Neutrophil (primary cell): ENCODE measurements at regions not wholly inside any gene's neighbourhood (a gene's known extent, or its start where the extent isn't known, plus 50 kb on each side); places are given as distances from the start of the nearest gene placed in this dataset.

Experiments used
- H3K27ac ChIP-seq: fragments of 200-600 bp; sonication (generic); 2 replicates; pipeline ENCODE4 v1.5.1; 2016; ENCODE audit warnings: mild to moderate bottlenecking, moderate library complexity
- H3K27me3 ChIP-seq: fragments of 200-600 bp; sonication (generic); 2 replicates; pipeline ENCODE4 v1.6.0; 2016; ENCODE audit warnings: mild to moderate bottlenecking
- H3K36me3 ChIP-seq: fragments of 200-600 bp; sonication (generic); 2 replicates; pipeline ENCODE4 v1.5.1; 2017
- H3K4me1 ChIP-seq, 2 experiments: fragments of 200-600 bp in 1 of 2; sonication (generic) in 1 of 2; 1 replicate in 1 of 2; 2 replicates in 1 of 2; pipeline versions ENCODE4 v1.5.1 to v1.6.1; 2013 to 2016; ENCODE audit warnings: low read depth in 1 of 2, low read length in 1 of 2, mild to moderate bottlenecking in 1 of 2, moderate library complexity in 1 of 2; ENCODE audit not compliant: control insufficient read depth in 1 of 2, insufficient read depth in 1 of 2
- H3K4me3 ChIP-seq, 2 experiments: fragments of 200-600 bp in 1 of 2; sonication (generic) in 1 of 2; 1 replicate in 1 of 2; 2 replicates in 1 of 2; pipeline ENCODE4 v1.5.1; 2013 to 2016; ENCODE audit warnings: low read depth in 1 of 2, low read length in 1 of 2, mild to moderate bottlenecking in 1 of 2, moderate library complexity in 1 of 2
- H3K9me3 ChIP-seq: fragments of 200-600 bp; sonication (generic); 2 replicates; pipeline ENCODE4 v1.5.1; 2016
- TF ChIP-seq, protein P1 (sequence below): fragments of 200-600 bp; sonication (generic); IDR thresholded peaks from 2 replicates; pipeline ENCODE4 v1.5.1; 2016; ENCODE audit warnings: antibody characterized with exemption

DNA sequence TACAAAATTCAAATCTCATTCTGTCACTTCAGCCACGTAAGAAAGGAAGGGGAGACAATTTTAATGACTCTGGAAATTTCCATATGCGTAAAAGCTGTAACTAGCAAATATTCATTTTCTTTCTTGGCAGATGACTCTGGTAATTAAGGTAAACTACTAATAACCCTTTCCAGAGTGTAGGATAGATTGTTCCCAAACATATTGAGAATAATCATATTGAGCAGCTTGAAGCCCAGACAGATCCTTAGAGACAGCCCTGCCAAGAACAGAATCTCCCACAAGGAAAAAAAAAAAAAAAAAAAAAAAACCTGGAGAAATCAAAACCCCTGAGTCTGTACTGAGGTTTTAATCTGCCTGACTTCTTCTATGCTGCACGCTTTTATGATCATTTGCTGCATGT, 163.6 kb upstream of the TMPO start:
- TF ChIP-seq, protein P1, sequence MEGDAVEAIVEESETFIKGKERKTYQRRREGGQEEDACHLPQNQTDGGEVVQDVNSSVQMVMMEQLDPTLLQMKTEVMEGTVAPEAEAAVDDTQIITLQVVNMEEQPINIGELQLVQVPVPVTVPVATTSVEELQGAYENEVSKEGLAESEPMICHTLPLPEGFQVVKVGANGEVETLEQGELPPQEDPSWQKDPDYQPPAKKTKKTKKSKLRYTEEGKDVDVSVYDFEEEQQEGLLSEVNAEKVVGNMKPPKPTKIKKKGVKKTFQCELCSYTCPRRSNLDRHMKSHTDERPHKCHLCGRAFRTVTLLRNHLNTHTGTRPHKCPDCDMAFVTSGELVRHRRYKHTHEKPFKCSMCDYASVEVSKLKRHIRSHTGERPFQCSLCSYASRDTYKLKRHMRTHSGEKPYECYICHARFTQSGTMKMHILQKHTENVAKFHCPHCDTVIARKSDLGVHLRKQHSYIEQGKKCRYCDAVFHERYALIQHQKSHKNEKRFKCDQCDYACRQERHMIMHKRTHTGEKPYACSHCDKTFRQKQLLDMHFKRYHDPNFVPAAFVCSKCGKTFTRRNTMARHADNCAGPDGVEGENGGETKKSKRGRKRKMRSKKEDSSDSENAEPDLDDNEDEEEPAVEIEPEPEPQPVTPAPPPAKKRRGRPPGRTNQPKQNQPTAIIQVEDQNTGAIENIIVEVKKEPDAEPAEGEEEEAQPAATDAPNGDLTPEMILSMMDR = no peak
- no peak overlapping the region for H3K27ac ChIP-seq
- H3K27me3 ChIP-seq = no peaks in the 10 kb centered on the region
- H3K36me3 ChIP-seq = no peaks in the 10 kb centered on the region
- H3K4me1 ChIP-seq = no peaks in the 10 kb centered on the region
- H3K9me3 ChIP-seq = no peaks in the 10 kb centered on the region
- H3K4me3 ChIP-seq = no peak overlapping the region

DNA sequence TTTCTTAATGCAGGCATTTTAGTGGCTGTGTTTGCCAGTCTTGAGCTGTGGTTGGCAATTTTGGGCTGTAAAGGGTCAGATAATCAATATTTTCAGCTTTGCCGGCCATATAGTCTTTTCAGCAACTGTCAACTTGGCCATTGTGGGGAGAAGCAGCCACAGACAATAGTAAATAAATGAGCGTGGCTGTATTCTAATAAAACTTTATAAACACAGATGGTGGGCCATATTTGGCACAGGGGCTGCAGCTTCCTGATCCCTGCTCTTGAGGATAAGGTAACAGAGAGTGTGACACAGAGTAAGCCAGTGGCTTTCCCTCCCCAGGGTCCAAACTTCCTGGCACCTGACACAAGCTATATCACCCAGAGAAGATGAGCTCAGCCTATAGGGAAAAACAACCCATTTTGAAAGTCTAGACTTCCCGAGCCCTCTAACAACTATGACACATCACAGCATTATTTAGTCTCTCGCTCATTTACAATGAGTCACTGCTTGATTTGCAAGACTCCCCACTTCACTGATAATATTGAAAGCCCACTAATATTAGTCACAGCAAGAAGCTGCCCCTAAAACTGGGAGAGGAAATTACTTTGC, 163.1 kb upstream of the TMPO start:
- TF ChIP-seq, protein P1 = no peak
- Histone ChIP-seq H3K4me3 (no peak overlapping the region), H3K27me3 (no peaks in the 10 kb centered on the region), H3K36me3 (no peaks in the 10 kb centered on the region), H3K9me3 (no peaks in the 10 kb centered on the region), H3K4me1 (no peaks in the 10 kb centered on the region), H3K27ac (no peak overlapping the region)

DNA sequence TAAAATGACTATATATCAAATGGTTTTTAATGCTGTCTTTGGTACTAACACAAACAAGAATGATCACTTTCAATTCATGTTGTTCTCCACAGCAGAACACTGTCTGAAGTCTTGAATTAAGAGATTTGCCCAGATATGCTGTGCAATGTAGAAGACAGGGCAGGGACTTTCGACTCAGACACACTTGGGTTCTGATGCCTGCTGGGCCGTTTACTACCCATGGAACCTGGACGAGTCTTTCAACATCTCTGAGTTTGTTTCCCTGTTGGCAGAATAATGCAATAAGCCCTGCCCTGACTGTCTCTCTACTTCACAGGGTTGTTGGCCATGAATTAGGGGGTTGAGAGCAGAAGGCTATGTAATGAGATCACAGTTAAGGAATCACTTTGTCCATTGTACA, 162.6 kb upstream of the TMPO start:
- no peak overlapping the region for H3K4me3 ChIP-seq
- no peak overlapping the region for H3K27ac ChIP-seq
- TF ChIP-seq, protein P1 = no peak
- H3K4me1 ChIP-seq = no peaks in the 10 kb centered on the region
- no peaks in the 10 kb centered on the region for H3K9me3 ChIP-seq
- no peaks in the 10 kb centered on the region for H3K36me3 ChIP-seq
- H3K27me3 ChIP-seq = no peaks in the 10 kb centered on the region

DNA sequence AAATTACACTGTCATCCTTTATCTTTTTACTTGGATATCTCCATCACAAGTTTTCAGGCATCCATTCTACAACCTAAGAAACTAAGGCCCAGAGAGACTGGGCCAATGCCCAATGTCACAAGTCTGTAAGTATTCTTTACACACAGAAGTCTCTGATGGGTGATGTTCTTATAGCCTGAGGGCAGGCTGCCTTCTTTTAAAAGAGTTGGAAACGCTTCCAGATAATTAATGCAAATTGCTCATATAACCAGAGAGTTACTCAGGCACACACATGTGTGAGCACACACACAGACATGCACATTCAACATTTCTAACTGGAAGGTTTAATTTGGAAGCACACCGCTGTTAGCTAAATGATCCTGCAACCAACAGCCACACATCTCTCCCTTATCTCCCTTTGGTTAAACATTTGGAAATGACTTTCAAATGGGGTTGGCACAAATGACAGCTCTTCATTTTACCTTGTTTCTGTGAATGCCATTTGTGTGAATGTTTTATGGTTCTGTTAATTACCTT, 160.8 kb upstream of the TMPO start:
- no peak overlapping the region for H3K4me3 ChIP-seq
- no peaks in the 10 kb centered on the region for H3K36me3 ChIP-seq
- TF ChIP-seq, protein P1 = no peak
- H3K27me3 ChIP-seq = no peaks in the 10 kb centered on the region
- no peaks in the 10 kb centered on the region for H3K4me1 ChIP-seq
- no peak overlapping the region for H3K27ac ChIP-seq
- no peaks in the 10 kb centered on the region for H3K9me3 ChIP-seq

DNA sequence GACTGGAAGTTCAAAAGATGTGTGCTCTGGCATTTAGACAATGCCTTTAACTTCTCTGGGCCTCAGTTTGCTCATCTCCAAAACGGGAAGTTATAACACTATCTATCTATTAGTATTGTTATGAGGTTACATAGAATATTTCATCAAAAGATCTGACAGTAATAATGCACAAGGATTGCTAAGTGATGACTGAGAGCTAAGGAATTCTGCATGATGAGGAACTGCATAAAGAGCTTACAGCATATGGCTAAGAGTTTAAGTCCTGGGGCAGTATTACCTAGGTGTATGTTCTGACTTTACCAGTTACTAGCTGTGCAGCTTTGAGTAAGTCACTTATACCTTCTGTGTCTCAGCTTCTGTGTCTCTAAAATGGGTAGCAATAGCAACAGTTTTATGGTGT, 160.1 kb upstream of the TMPO start:
- H3K36me3 ChIP-seq = no peaks in the 10 kb centered on the region
- TF ChIP-seq, protein P1 = no peak
- H3K9me3 ChIP-seq = no peaks in the 10 kb centered on the region
- H3K27me3 ChIP-seq = peaks cover 4% of the 10 kb centered on the region
- H3K27ac ChIP-seq = no peak overlapping the region
- no peak overlapping the region for H3K4me3 ChIP-seq
- H3K4me1 ChIP-seq = no peaks in the 10 kb centered on the region
